Fibroblast of lung (primary cell): ENCODE measurements at regions not wholly inside any gene's neighbourhood (a gene's known extent, or its start where the extent isn't known, plus 50 kb on each side); places are given as distances from the start of the nearest gene placed in this dataset.

ENCODE experiments used
- DNase-seq, 2 donors: peaks; one replicate each; pipeline versions ENCODE4 v3.0.0 to v3.0.0-alpha.2; 2010; ENCODE audit warnings: low read depth in 2 of 2
- H2AFZ ChIP-seq: 2 replicates; pipeline ENCODE4 v1.5.1; 2012; ENCODE audit warnings: low read length, control low read depth, inconsistent platforms
- H3K27ac ChIP-seq: 2 replicates; pipeline ENCODE4 v1.5.1; 2011; ENCODE audit warnings: low read length, control low read depth; ENCODE audit not compliant: insufficient read depth
- H3K27me3 ChIP-seq: 2 replicates; pipeline ENCODE4 v1.5.1; 2011; ENCODE audit warnings: mild to moderate bottlenecking, low read length; ENCODE audit not compliant: control insufficient read depth, insufficient read depth
- H3K36me3 ChIP-seq: 2 replicates; pipeline ENCODE4 v1.5.1; 2011; ENCODE audit warnings: low read length; ENCODE audit not compliant: control insufficient read depth, insufficient read depth
- H3K4me1 ChIP-seq: 2 replicates; pipeline ENCODE4 v1.5.1; 2011; ENCODE audit warnings: low read length; ENCODE audit not compliant: control insufficient read depth, insufficient read depth; ENCODE audit errors: extremely low read depth
- H3K4me2 ChIP-seq: 2 replicates; pipeline ENCODE4 v1.5.1; 2011; ENCODE audit warnings: low read length, control low read depth; ENCODE audit not compliant: insufficient read depth; ENCODE audit errors: extremely low read depth
- H3K4me3 ChIP-seq, 4 experiments: fragments of 200-600 bp in 1 of 4; sonication (generic) in 1 of 4; replicated peaks in 1 of 4; 2 replicates each; pipeline ENCODE4 v1.5.1; 2011 to 2016; ENCODE audit warnings: low read length in 4 of 4, low read depth in 3 of 4, mild to moderate bottlenecking in 3 of 4, control low read depth in 2 of 4, inconsistent platforms in 1 of 4, mixed read lengths in 1 of 4; ENCODE audit not compliant: insufficient read depth in 1 of 4; ENCODE audit errors: control extremely low read depth in 1 of 4
- H3K79me2 ChIP-seq: 2 replicates; pipeline ENCODE4 v1.5.1; 2012; ENCODE audit warnings: mild to moderate bottlenecking, low read length, inconsistent platforms; ENCODE audit not compliant: control insufficient read depth, insufficient read depth
- H3K9ac ChIP-seq: 2 replicates; pipeline ENCODE4 v1.5.1; 2011; ENCODE audit warnings: mild to moderate bottlenecking, low read length, control low read depth; ENCODE audit not compliant: insufficient read depth
- H3K9me3 ChIP-seq: 2 replicates; pipeline ENCODE4 v1.5.1; 2012; ENCODE audit warnings: low read depth, low read length; ENCODE audit not compliant: control insufficient read depth, insufficient read depth
- H4K20me1 ChIP-seq: 2 replicates; pipeline ENCODE4 v1.5.1; 2011; ENCODE audit warnings: low read length; ENCODE audit not compliant: control insufficient read depth, insufficient read depth; ENCODE audit errors: extremely low read depth
- CTCF ChIP-seq, 2 donors: IDR thresholded peaks in 1 of 2; conservative IDR thresholded peaks in 1 of 2; 1 replicate in 1 of 2; 2 replicates in 1 of 2; pipeline ENCODE4 v1.5.1; 2011 to 2012; ENCODE audit warnings: low read length in 2 of 2, control low read depth in 1 of 2, inconsistent platforms in 1 of 2, low read depth in 1 of 2, mild to moderate bottlenecking in 1 of 2
- EZH2 ChIP-seq: IDR thresholded peaks from 2 replicates; pipeline ENCODE4 v1.5.1; 2012; ENCODE audit warnings: low read length, control low read depth, mild to moderate bottlenecking; ENCODE audit errors: missing control alignments

- H3K4me1 ChIP-seq: no peaks in the 10 kb centered on the region
- H2AFZ ChIP-seq: no peak overlapping the region
- H3K9ac ChIP-seq: no peak overlapping the region
- no peaks in the 10 kb centered on the region for H3K9me3 ChIP-seq
- TF ChIP-seq CTCF (conservative IDR thresholded peaks at IDR 0.05 in 1 of 2, IDR thresholded peaks at IDR 0.05 in 1 of 2; ENCODE audit: low read depth in 1 of 2, low read length in 2 of 2): no peak
- no peak for TF ChIP-seq EZH2
- no peaks in the 10 kb centered on the region for H3K36me3 ChIP-seq
- H3K79me2 ChIP-seq: no peaks in the 10 kb centered on the region
- H3K27me3 ChIP-seq: no peaks in the 10 kb centered on the region
- H4K20me1 ChIP-seq: no peaks in the 10 kb centered on the region
- no peak for DNase-seq
- H3K4me2 ChIP-seq: no peak overlapping the region
- no peak overlapping the region for H3K27ac ChIP-seq
- no peak overlapping the region for H3K4me3 ChIP-seq
Observed at GRCh38 chrX:39465906-39466305, 631.9 kb downstream of the BCOR start.

GRCh38 chrX:39469126-39469525 is 628.6 kb downstream of the BCOR start:
- Histone ChIP-seq H3K36me3 (no peaks in the 10 kb centered on the region), H3K9ac (no peak overlapping the region), H2AFZ (no peak overlapping the region), H3K4me2 (no peak overlapping the region), H3K79me2 (no peaks in the 10 kb centered on the region), H3K27me3 (no peaks in the 10 kb centered on the region), H3K27ac (no peak overlapping the region), H3K4me3 (no peak overlapping the region), H4K20me1 (no peaks in the 10 kb centered on the region), H3K4me1 (no peaks in the 10 kb centered on the region), H3K9me3 (no peaks in the 10 kb centered on the region)
- no peak for DNase-seq
- no peak for TF ChIP-seq CTCF (conservative IDR thresholded peaks at IDR 0.05 in 1 of 2, IDR thresholded peaks at IDR 0.05 in 1 of 2; ENCODE audit: low read depth in 1 of 2, low read length in 2 of 2)
- no peak for TF ChIP-seq EZH2

- Histone ChIP-seq H3K9me3 (no peaks in the 10 kb centered on the region), H3K4me3 (no peak overlapping the region), H3K4me1 (no peaks in the 10 kb centered on the region), H2AFZ (no peak overlapping the region), H4K20me1 (no peaks in the 10 kb centered on the region), H3K27me3 (no peaks in the 10 kb centered on the region), H3K36me3 (no peaks in the 10 kb centered on the region), H3K79me2 (no peaks in the 10 kb centered on the region), H3K27ac (no peak overlapping the region), H3K4me2 (no peak overlapping the region), H3K9ac (no peak overlapping the region)
- DNase-seq: peak; percentile 61 to 74
- no peak for TF ChIP-seq CTCF (conservative IDR thresholded peaks at IDR 0.05 in 1 of 2, IDR thresholded peaks at IDR 0.05 in 1 of 2; ENCODE audit: low read depth in 1 of 2, low read length in 2 of 2)
- TF ChIP-seq EZH2: no peak
Observed at GRCh38 chrX:39470588-39471407, 627.0 kb downstream of the BCOR start.
